ENCODE measurements at regions not wholly inside any gene's neighbourhood (a gene's known extent, or its start where the extent isn't known, plus 50 kb on each side); places are given as distances from the start of the nearest gene placed in this dataset.

DNA sequence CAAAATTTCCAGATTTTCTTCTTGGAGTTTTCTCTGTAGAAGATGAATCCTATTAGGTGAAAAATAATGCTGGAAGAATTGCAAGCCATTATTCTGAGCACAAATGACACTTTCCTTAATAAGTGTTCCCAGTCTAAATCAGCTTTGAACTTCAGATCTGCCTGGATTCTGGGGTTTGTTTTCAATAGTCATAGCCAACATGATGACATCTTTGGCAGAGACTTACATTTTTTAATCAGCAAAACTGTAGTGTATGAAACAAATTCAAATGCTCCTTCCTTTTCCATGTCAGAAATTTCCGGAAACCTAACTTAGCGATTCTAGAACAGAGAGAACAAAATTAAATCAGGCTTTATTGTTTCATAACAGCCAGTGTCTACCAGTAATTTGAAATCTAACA lies 88.5 kb downstream of the TSPAN8 start:
- TF ChIP-seq, protein P1, sequence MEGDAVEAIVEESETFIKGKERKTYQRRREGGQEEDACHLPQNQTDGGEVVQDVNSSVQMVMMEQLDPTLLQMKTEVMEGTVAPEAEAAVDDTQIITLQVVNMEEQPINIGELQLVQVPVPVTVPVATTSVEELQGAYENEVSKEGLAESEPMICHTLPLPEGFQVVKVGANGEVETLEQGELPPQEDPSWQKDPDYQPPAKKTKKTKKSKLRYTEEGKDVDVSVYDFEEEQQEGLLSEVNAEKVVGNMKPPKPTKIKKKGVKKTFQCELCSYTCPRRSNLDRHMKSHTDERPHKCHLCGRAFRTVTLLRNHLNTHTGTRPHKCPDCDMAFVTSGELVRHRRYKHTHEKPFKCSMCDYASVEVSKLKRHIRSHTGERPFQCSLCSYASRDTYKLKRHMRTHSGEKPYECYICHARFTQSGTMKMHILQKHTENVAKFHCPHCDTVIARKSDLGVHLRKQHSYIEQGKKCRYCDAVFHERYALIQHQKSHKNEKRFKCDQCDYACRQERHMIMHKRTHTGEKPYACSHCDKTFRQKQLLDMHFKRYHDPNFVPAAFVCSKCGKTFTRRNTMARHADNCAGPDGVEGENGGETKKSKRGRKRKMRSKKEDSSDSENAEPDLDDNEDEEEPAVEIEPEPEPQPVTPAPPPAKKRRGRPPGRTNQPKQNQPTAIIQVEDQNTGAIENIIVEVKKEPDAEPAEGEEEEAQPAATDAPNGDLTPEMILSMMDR (IDR thresholded peaks at IDR 0.05; ENCODE audit: low read depth, low read length, poor library complexity, severe bottlenecking): no peak
- TF ChIP-seq EZH2phosphoT487 (IDR thresholded peaks at IDR 0.05; ENCODE audit: borderline replicate concordance, low read length): no peak

All from DOHH2 (cell line).